SK-N-SH (cell line): ENCODE measurements at regions not wholly inside any gene's neighbourhood (a gene's known extent, or its start where the extent isn't known, plus 50 kb on each side); places are given as distances from the start of the nearest gene placed in this dataset.

Experiments used
- CTCF ChIA-PET: fragments of 300-600, 350-600 bp; formaldehyde crosslinking; extraction: SDS; loops from one replicate; lab custom pipeline; 2021; lab: Yijun Ruan, JAX
- POLR2A ChIA-PET: fragments of 350-600 bp; sonication (Branson Sonifier 250); formaldehyde crosslinking; extraction: SDS; loops from one replicate; lab custom pipeline; 2020; ENCODE audit warnings: antibody characterized with exemption, inconsistent platforms; lab: Yijun Ruan, JAX
- DNase-seq: peaks from one replicate; pipeline ENCODE4 v3.0.0; 2012
- H2AFZ ChIP-seq: fragments of 200-600 bp; sonication (generic); 2 replicates; pipeline ENCODE4 v1.8.1; 2016; ENCODE audit warnings: antibody characterized with exemption, mild to moderate bottlenecking, low read depth
- H3F3A ChIP-seq: fragments of 200-600 bp; sonication (generic); replicated peaks from 2 replicates; pipeline ENCODE3; 2016; ENCODE audit warnings: antibody characterized with exemption, mild to moderate bottlenecking; ENCODE audit not compliant: insufficient read depth
- H3K27ac ChIP-seq, 2 experiments: fragments of 200-500 bp in 1 of 2; fragments of 200-600 bp in 1 of 2; sonication (Bioruptor generic) in 1 of 2; sonication (generic), shearing (Covaris generic) in 1 of 2; 2 replicates each; pipeline versions ENCODE4 v1.5.1 to v1.6.1; 2014 to 2016; ENCODE audit warnings: low read depth in 2 of 2, inconsistent platforms in 1 of 2, low read length in 1 of 2, mild to moderate bottlenecking in 1 of 2, mixed read lengths in 1 of 2
- H3K27me3 ChIP-seq: fragments of 200-600 bp; sonication (generic), shearing (Covaris generic); 2 replicates; pipeline ENCODE4 v1.6.1; 2016; ENCODE audit warnings: mixed run types; ENCODE audit not compliant: insufficient read depth
- H3K36me3 ChIP-seq, 2 experiments: fragments of 200-500 bp in 1 of 2; fragments of 200-600 bp in 1 of 2; sonication (Bioruptor generic) in 1 of 2; sonication (generic) in 1 of 2; replicated peaks in 1 of 2; 2 replicates each; pipeline versions ENCODE3 to v1.5.1; 2014 to 2016; ENCODE audit warnings: low read length in 1 of 2, mild to moderate bottlenecking in 1 of 2; ENCODE audit not compliant: insufficient read depth in 2 of 2, control insufficient read depth in 1 of 2
- H3K4me1 ChIP-seq, 2 experiments: fragments of 200-500 bp in 1 of 2; fragments of 200-600 bp in 1 of 2; sonication (Bioruptor generic) in 1 of 2; sonication (generic), shearing (Covaris generic) in 1 of 2; 2 replicates each; pipeline versions ENCODE4 v1.5.1 to v1.6.1; 2014 to 2016; ENCODE audit warnings: low read depth in 1 of 2, low read length in 1 of 2, mixed run types in 1 of 2; ENCODE audit not compliant: insufficient read depth in 2 of 2, control insufficient read depth in 1 of 2
- H3K4me2 ChIP-seq: fragments of 200-600 bp; sonication (generic), shearing (Covaris generic); 2 replicates; pipeline ENCODE4 v1.6.1; 2017; ENCODE audit warnings: mixed run types
- H3K4me3 ChIP-seq, 2 experiments: fragments of 200-500 bp in 1 of 2; fragments of 200-600 bp in 1 of 2; sonication (Bioruptor generic) in 1 of 2; sonication (generic), shearing (Covaris generic) in 1 of 2; 2 replicates each; pipeline versions ENCODE4 v1.5.1 to v1.8.1; 2014 to 2016; ENCODE audit warnings: low read depth in 2 of 2, inconsistent platforms in 1 of 2, low read length in 1 of 2, mild to moderate bottlenecking in 1 of 2, mixed read lengths in 1 of 2, moderate library complexity in 1 of 2
- H3K79me2 ChIP-seq: fragments of 200-600 bp; sonication (generic); 2 replicates; pipeline ENCODE4 v1.8.1; 2017; ENCODE audit warnings: mild to moderate bottlenecking; ENCODE audit not compliant: insufficient read depth
- H3K9ac ChIP-seq: fragments of 200-600 bp; sonication (generic); 2 replicates; pipeline ENCODE4 v1.6.1; 2017; ENCODE audit warnings: mixed run types
- H3K9me2 ChIP-seq: fragments of 200-600 bp; sonication (generic); 2 replicates; pipeline ENCODE4 v1.6.1; 2017; ENCODE audit warnings: mixed run types
- H3K9me3 ChIP-seq: fragments of 200-600 bp; sonication (generic); 2 replicates; pipeline ENCODE4 v1.6.1; 2017; ENCODE audit warnings: mixed run types, mild to moderate bottlenecking, moderate library complexity
- H4K20me1 ChIP-seq: fragments of 200-600 bp; sonication (generic); 2 replicates; pipeline ENCODE4 v1.6.1; 2017; ENCODE audit warnings: mild to moderate bottlenecking, mixed run types; ENCODE audit not compliant: insufficient read depth
- CHD2 ChIP-seq: fragments of 150-350 bp; IDR thresholded peaks from 2 replicates; pipeline ENCODE4 v1.6.1; 2018; ENCODE audit warnings: low read length; ENCODE audit not compliant: partially characterized antibody
- FOSL2 ChIP-seq: IDR thresholded peaks from 2 replicates; pipeline ENCODE4 v1.4.0; 2012; ENCODE audit warnings: low read depth, mild to moderate bottlenecking, moderate library complexity, borderline replicate concordance
- FOXJ3 ChIP-seq: sonication (generic); formaldehyde crosslinking; IDR thresholded peaks from 2 replicates; pipeline ENCODE4 v1.5.1; 2020; ENCODE audit warnings: mild to moderate bottlenecking, missing genetic modification reagents
- FOXM1 ChIP-seq: IDR thresholded peaks from 2 replicates; pipeline ENCODE4 v1.4.0; 2012; ENCODE audit warnings: low read depth, mild to moderate bottlenecking
- GATA2 ChIP-seq: sonication (generic); formaldehyde crosslinking; IDR thresholded peaks from 2 replicates; pipeline ENCODE4 v1.5.0; 2020; ENCODE audit warnings: mild to moderate bottlenecking, missing genetic modification reagents
- JUND ChIP-seq: IDR thresholded peaks from 2 replicates; pipeline ENCODE4 v1.4.0; 2012
- MXI1 ChIP-seq: IDR thresholded peaks from 2 replicates; pipeline ENCODE4 v1.6.1; 2012; ENCODE audit warnings: mild to moderate bottlenecking, low read depth, low read length, improper control_type of control experiment
- NRF1 ChIP-seq: IDR thresholded peaks from 2 replicates; pipeline ENCODE4 v1.6.1; 2012; ENCODE audit warnings: low read depth, mild to moderate bottlenecking, low read length
- POLR2AphosphoS5 ChIP-seq: IDR thresholded peaks from 2 replicates; pipeline ENCODE4 v1.6.1; 2012; ENCODE audit warnings: low read depth, low read length
- RAD21 ChIP-seq: IDR thresholded peaks from 2 replicates; pipeline ENCODE4 v1.6.1; 2012; ENCODE audit warnings: mild to moderate bottlenecking, low read length
- RFX5 ChIP-seq: IDR thresholded peaks from 2 replicates; pipeline ENCODE4 v1.6.1; 2012; ENCODE audit warnings: mild to moderate bottlenecking, improper control_type of control experiment, low read length
- SIN3A ChIP-seq: IDR thresholded peaks from 2 replicates; pipeline ENCODE4 v1.6.1; 2012; ENCODE audit warnings: low read depth, mild to moderate bottlenecking, low read length, moderate library complexity, borderline replicate concordance
- TAF1 ChIP-seq: IDR thresholded peaks from 2 replicates; pipeline ENCODE4 v1.6.1; 2012; ENCODE audit warnings: low read depth, mild to moderate bottlenecking, low read length, moderate library complexity, borderline replicate concordance
- TEAD4 ChIP-seq: IDR thresholded peaks from 2 replicates; pipeline ENCODE4 v1.4.0; 2012; ENCODE audit warnings: mild to moderate bottlenecking, borderline replicate concordance; ENCODE audit not compliant: insufficient read depth
- WGBS: methylation state at CpG from one replicate; pipeline ENCODE4 v1.1.6; 2017; ENCODE audit warnings: low lambda C conversion rate; 5-methylcytosine and 5-hydroxymethylcytosine counted together
- TF ChIP-seq, protein P1 (sequence below): fragments of 150-350 bp; IDR thresholded peaks from 2 replicates; pipeline ENCODE4 v1.6.1; 2016; ENCODE audit warnings: mild to moderate bottlenecking, low read depth, low read length
- TF ChIP-seq, protein P2 (sequence below): IDR thresholded peaks from 2 replicates; pipeline ENCODE4; 2012
- TF ChIP-seq, protein P3 (sequence below): IDR thresholded peaks from 2 replicates; pipeline ENCODE4 v1.4.0; 2012; ENCODE audit warnings: low read depth, borderline replicate concordance
- TF ChIP-seq, protein P4 (sequence below): fragments of 150-350 bp; IDR thresholded peaks from 2 replicates; pipeline ENCODE4 v1.6.1; 2017; ENCODE audit warnings: antibody characterized with exemption, low read length, low read depth, borderline replicate concordance
- TF ChIP-seq, protein P5 (sequence below): IDR thresholded peaks from 2 replicates; pipeline ENCODE4 v1.4.0; 2012; ENCODE audit warnings: low read depth, borderline replicate concordance

DNA sequence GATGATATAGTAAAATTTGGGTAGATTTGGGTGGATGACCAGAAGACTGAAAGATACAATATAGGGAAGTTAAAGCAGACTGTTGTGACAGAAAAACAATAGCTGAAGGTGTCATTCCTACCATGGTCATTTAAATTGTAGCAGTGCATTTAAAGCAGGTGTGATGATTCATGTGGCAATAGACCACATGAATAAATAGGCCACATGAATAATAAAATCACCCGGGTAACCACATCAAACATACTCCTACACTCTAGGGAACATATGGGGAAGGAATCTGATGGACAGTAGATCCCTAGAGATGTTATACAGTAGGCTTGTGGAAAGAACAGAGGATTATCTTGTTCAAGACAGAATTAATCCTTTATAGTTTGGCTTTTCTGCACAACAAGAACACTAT lies 392.6 kb downstream of the SLITRK5 start:
- 0% methylated on average over 1 of the region's 1 CpG for WGBS
- no peak overlapping the region for H3K9ac ChIP-seq
- H3K36me3 ChIP-seq: no peaks in the 10 kb centered on the region
- no peaks in the 10 kb centered on the region for H4K20me1 ChIP-seq
- no peak for DNase-seq
- H3K4me3 ChIP-seq: no peak overlapping the region
- ChIA-PET POLR2A (no interaction called here), CTCF (no interaction called here)
- H3K9me2 ChIP-seq: no peaks in the 10 kb centered on the region
- H3K27me3 ChIP-seq: no peaks in the 10 kb centered on the region
- H3K9me3 ChIP-seq: no peaks in the 10 kb centered on the region
- no peaks in the 10 kb centered on the region for H3K4me1 ChIP-seq
- H3K79me2 ChIP-seq: no peaks in the 10 kb centered on the region
- H3K27ac ChIP-seq: no peak overlapping the region
- no peaks in the 10 kb centered on the region for H3F3A ChIP-seq
- TF ChIP-seq RFX5 (no peak), TAF1 (no peak), MXI1 (no peak), FOXJ3 (CRISPR knock-in tag) (no peak), JUND (no peak), POLR2AphosphoS5 (no peak), FOSL2 (no peak), RAD21 (no peak), FOXM1 (no peak), SIN3A (no peak), TEAD4 (no peak), CHD2 (no peak), GATA2 (CRISPR knock-in tag) (no peak), NRF1 (no peak)
- TF ChIP-seq, protein P1, sequence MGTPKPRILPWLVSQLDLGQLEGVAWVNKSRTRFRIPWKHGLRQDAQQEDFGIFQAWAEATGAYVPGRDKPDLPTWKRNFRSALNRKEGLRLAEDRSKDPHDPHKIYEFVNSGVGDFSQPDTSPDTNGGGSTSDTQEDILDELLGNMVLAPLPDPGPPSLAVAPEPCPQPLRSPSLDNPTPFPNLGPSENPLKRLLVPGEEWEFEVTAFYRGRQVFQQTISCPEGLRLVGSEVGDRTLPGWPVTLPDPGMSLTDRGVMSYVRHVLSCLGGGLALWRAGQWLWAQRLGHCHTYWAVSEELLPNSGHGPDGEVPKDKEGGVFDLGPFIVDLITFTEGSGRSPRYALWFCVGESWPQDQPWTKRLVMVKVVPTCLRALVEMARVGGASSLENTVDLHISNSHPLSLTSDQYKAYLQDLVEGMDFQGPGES: no peak
- TF ChIP-seq, protein P2, sequence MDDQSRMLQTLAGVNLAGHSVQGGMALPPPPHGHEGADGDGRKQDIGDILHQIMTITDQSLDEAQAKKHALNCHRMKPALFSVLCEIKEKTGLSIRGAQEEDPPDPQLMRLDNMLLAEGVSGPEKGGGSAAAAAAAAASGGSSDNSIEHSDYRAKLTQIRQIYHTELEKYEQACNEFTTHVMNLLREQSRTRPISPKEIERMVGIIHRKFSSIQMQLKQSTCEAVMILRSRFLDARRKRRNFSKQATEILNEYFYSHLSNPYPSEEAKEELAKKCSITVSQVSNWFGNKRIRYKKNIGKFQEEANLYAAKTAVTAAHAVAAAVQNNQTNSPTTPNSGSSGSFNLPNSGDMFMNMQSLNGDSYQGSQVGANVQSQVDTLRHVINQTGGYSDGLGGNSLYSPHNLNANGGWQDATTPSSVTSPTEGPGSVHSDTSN: no peak
- TF ChIP-seq, protein P3, sequence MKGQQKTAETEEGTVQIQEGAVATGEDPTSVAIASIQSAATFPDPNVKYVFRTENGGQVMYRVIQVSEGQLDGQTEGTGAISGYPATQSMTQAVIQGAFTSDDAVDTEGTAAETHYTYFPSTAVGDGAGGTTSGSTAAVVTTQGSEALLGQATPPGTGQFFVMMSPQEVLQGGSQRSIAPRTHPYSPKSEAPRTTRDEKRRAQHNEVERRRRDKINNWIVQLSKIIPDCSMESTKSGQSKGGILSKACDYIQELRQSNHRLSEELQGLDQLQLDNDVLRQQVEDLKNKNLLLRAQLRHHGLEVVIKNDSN: no peak
- TF ChIP-seq, protein P4, sequence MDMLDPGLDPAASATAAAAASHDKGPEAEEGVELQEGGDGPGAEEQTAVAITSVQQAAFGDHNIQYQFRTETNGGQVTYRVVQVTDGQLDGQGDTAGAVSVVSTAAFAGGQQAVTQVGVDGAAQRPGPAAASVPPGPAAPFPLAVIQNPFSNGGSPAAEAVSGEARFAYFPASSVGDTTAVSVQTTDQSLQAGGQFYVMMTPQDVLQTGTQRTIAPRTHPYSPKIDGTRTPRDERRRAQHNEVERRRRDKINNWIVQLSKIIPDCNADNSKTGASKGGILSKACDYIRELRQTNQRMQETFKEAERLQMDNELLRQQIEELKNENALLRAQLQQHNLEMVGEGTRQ: no peak
- TF ChIP-seq, protein P5, sequence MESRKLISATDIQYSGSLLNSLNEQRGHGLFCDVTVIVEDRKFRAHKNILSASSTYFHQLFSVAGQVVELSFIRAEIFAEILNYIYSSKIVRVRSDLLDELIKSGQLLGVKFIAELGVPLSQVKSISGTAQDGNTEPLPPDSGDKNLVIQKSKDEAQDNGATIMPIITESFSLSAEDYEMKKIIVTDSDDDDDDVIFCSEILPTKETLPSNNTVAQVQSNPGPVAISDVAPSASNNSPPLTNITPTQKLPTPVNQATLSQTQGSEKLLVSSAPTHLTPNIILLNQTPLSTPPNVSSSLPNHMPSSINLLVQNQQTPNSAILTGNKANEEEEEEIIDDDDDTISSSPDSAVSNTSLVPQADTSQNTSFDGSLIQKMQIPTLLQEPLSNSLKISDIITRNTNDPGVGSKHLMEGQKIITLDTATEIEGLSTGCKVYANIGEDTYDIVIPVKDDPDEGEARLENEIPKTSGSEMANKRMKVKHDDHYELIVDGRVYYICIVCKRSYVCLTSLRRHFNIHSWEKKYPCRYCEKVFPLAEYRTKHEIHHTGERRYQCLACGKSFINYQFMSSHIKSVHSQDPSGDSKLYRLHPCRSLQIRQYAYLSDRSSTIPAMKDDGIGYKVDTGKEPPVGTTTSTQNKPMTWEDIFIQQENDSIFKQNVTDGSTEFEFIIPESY: no peak
- no peak overlapping the region for H2AFZ ChIP-seq
- no peak overlapping the region for H3K4me2 ChIP-seq
